ENCODE measurements at regions not wholly inside any gene's neighbourhood (a gene's known extent, or its start where the extent isn't known, plus 50 kb on each side); places are given as distances from the start of the nearest gene placed in this dataset.
"Not testable (repeated sequence)": the region's sequence is repeated elsewhere in the genome, so short reads cannot be mapped to it uniquely, and the experiment has no call there.

DNA sequence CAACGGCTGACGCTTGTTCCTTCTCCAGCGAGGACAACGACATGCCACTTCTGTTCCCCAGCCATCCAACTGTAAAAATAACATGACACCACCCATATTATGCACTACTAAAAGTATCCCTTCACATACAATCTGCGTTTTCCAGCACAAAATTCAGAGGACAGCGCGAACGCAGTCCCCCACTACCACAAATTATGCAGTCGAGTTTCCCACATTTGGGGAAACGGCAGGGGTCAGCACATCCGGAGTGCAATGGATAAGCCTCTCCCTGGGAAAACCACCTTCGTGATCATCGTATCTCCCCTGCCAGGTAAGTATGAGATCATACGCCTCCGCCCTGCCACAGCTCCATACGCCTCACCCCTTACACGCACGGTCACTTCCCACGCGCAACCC is 120.9 kb downstream of the PPIAL4G start:
- Histone ChIP-seq H3K36me3 (no peaks in the 10 kb centered on the region), H3K4me1 (replicated peaks) (no peaks in the 10 kb centered on the region), H3K9me3 (no peaks in the 10 kb centered on the region), H3K27me3 (replicated peaks; ENCODE audit: insufficient read depth) (no peaks in the 10 kb centered on the region), H3K27ac (no peak overlapping the region), H3K4me3 (no peak overlapping the region)
- no peak for TF ChIP-seq POLR2AphosphoS5 (IDR thresholded peaks at IDR 0.05)
- no peak for TF ChIP-seq POLR2A (IDR thresholded peaks at IDR 0.05)
- TF ChIP-seq CTCF (IDR thresholded peaks at IDR 0.05): no peak
- no peak for DNase-seq (ENCODE audit: low spot score)
- 15% methylated on average over 20 of the region's 20 CpGs for WGBS
- intact Hi-C loops (cut with DNase I): no loop called here

- H3K4me3 ChIP-seq; intact Hi-C loops (cut with DNase I); H3K36me3 ChIP-seq; H3K27ac ChIP-seq; H3K27me3 ChIP-seq (replicated peaks; ENCODE audit: insufficient read depth); DNase-seq (ENCODE audit: low spot score); H3K4me1 ChIP-seq (replicated peaks); H3K9me3 ChIP-seq: not testable (repeated sequence)
- 26% methylated on average over 33 of the region's 34 CpGs for WGBS
- TF ChIP-seq CTCF (IDR thresholded peaks at IDR 0.05): peak in 1 of 4 experiments; percentile 36
These were observed 121.5 kb downstream of the PPIAL4G start for GRCh38 chr1:148361427-148362215.

GRCh38 chr1:148357037-148357436 is 126.1 kb downstream of the PPIAL4G start:
- Histone ChIP-seq H3K9me3 (no peaks in the 10 kb centered on the region), H3K4me1 (replicated peaks) (no peaks in the 10 kb centered on the region), H3K27ac (no peak overlapping the region), H3K4me3 (no peak overlapping the region), H3K27me3 (replicated peaks; ENCODE audit: insufficient read depth) (peaks cover 3% of the 10 kb centered on the region), H3K36me3 (no peaks in the 10 kb centered on the region)
- no peak for TF ChIP-seq POLR2A (IDR thresholded peaks at IDR 0.05)
- TF ChIP-seq CTCF (IDR thresholded peaks at IDR 0.05): no peak
- no peak for TF ChIP-seq POLR2AphosphoS5 (IDR thresholded peaks at IDR 0.05)
- no peak for DNase-seq (ENCODE audit: low spot score)
- 83% methylated on average over 1 of the region's 1 CpG for WGBS
- intact Hi-C loops (cut with DNase I): no loop called here

DNA sequence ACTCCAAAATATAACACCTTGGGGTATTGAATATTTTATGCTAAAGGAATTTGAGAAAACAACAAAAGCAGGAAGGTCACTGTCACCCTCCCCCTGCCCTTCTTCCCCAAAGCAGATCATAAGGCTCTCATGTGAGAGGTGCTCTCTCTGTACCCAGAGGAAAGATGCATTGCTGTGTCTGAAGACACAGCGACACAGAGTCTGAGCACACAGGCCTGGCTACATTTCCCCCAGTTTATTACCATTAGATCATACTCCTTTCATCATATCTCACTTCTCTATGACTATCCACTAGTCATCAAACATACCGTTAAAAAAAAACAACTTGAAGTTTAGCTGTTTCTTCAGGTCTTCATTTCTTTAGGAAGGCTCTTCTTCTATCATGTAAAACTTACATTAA is 127.1 kb downstream of the PPIAL4G start:
- Histone ChIP-seq H3K27me3 (replicated peaks; ENCODE audit: insufficient read depth) (peaks cover 3% of the 10 kb centered on the region), H3K27ac (no peak overlapping the region), H3K4me1 (replicated peaks) (no peaks in the 10 kb centered on the region), H3K4me3 (no peak overlapping the region), H3K9me3 (no peaks in the 10 kb centered on the region), H3K36me3 (no peaks in the 10 kb centered on the region)
- TF ChIP-seq CTCF (IDR thresholded peaks at IDR 0.05) (no peak), POLR2A (IDR thresholded peaks at IDR 0.05) (no peak), POLR2AphosphoS5 (IDR thresholded peaks at IDR 0.05) (no peak)
- no peak for DNase-seq (ENCODE audit: low spot score)
- intact Hi-C loops (cut with DNase I): no loop called here
- WGBS: 82% methylated on average over 2 of the region's 2 CpGs

DNA sequence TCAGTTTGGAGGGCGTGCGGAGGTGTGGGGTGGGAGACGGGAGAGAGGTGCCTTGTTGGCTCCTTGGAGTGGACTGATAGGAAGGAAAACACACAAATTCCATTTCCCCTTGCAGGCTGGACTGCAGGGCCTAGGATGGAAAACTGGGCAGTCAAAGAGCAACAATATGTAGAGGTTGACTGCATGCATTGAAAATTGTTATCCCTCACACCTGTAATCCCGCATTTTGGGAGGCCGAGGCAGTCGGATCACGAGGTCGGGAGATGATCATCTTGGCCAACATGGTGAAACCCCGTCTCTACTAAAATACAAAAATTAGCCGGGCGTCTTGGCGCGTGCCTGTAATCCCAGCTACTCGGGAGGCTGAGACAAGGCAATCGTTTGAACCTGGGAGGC is 128.2 kb downstream of the PPIAL4G start:
- Histone ChIP-seq H3K36me3 (no peaks in the 10 kb centered on the region), H3K4me3 (no peak overlapping the region), H3K27ac (no peak overlapping the region), H3K4me1 (replicated peaks) (no peaks in the 10 kb centered on the region), H3K9me3 (no peaks in the 10 kb centered on the region), H3K27me3 (replicated peaks; ENCODE audit: insufficient read depth) (peaks cover 3% of the 10 kb centered on the region)
- intact Hi-C loops (cut with DNase I): no loop called here
- no peak for DNase-seq (ENCODE audit: low spot score)
- 64% methylated on average over 15 of the region's 15 CpGs for WGBS
- TF ChIP-seq CTCF (IDR thresholded peaks at IDR 0.05): no peak
- TF ChIP-seq POLR2AphosphoS5 (IDR thresholded peaks at IDR 0.05): no peak
- no peak for TF ChIP-seq POLR2A (IDR thresholded peaks at IDR 0.05)

All from prostate gland (tissue), 2 donors.